GM18511 (cell line): ENCODE measurements at regions not wholly inside any gene's neighbourhood (a gene's known extent, or its start where the extent isn't known, plus 50 kb on each side); places are given as distances from the start of the nearest gene placed in this dataset.
"Not testable (repeated sequence)": the region's sequence is repeated elsewhere in the genome, so short reads cannot be mapped to it uniquely, and the experiment has no call there.

Experiments used
- ATAC-seq: cut with Tn5 transposase; IDR thresholded peaks from one replicate; pipeline ENCODE4 v1.9.1; 2021; ENCODE audit warnings: mild to moderate bottlenecking, moderate library complexity; ENCODE audit not compliant: unreplicated experiment

DNA sequence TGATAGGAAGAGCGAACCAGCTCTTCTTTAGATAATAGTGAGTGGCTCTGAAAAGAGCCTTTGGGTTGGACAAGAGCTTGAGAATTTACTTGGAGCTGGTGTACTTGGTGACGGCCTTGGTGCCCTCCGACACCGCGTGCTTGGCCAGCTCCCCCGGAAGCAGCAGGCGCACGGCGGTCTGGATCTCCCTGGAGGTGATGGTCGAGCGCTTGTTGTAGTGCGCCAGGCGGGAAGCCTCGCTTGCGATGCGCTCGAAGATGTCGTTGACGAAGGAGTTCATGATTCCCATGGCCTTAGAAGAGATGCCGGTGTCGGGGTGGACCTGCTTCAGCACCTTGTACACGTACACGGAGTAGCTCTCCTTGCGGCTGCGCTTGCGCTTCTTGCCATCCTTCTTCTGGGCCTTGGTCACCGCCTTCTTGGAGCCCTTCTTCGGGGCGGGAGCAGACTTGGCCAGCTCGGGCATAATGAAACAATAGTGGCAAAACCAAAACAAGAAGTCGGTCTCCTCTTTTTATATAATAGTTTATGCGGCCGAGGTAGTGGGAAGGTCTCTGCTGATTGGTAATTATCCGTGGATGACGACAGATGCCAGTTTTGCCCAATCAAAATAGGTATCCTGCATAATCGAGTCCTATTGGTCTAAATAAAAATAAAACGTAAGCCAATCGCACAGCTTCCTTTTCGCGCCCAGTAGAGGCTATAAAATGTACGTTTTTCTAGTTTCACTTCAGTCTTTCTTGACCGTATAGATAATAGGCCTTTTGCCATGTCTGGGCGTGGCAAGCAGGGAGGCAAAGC lies 104.6 kb downstream of the OR2B2 start:
- ATAC-seq = peak; percentile 73

DNA sequence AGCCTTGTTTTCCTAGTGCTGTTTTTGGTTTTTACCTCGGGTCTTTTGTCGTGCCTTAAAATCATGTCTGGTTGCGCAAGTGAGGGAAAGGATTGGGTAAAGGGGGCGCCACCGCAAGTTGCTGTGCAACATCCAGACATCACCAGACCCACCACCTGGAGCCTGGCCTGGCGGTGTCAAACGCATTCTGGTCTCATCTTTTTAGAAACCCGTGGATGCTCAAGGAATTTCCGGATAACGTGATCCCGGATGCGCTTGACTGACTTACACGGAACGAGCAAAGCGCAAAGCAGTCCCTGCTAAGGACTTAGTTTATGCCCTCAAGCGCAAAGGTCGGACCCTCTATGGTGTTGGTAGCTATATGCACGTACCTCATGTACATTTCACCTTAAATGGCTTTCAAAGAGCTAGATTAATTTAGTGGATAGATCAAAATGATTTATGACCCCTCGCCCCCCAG lies 105.2 kb downstream of the OR2B2 start:
- no peak for ATAC-seq

DNA sequence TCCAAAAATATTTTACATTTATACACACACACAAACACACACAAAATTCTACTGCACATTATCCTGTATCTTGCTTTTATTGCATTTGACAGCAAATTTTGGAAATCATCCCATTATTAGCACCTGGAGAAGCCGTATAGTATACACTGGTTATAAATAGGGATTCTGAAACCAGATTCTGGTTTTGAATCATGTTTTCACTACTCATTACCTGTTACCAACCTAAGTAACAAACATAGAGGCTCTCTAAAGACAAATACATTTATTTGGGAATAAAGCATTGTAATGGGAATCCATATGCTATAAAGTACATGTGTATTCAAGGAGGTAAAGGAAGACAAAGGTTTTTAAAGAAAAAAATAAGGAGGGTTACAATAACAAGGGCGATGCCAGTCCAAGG lies 106.8 kb downstream of the OR2B2 start:
- no peak for ATAC-seq

DNA sequence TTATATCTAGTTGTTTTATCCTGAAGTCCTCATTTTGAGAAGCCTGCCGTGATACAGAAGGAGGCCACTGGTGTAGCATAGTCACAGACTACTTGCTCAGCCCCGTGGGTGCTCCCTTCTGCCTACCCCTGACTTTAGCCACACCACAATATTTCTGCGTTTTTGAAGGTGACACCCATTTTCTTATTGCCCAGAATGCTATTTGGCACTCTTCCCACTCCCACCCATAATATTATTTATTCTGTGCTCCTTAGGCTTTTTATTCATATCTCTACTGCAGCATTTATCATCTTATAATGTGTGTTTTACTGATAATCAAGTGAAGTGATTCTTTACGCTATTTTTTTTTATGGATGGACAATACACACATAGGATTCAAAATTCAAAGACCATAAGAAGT lies 107.3 kb downstream of the OR2B2 start:
- no peak for ATAC-seq

DNA sequence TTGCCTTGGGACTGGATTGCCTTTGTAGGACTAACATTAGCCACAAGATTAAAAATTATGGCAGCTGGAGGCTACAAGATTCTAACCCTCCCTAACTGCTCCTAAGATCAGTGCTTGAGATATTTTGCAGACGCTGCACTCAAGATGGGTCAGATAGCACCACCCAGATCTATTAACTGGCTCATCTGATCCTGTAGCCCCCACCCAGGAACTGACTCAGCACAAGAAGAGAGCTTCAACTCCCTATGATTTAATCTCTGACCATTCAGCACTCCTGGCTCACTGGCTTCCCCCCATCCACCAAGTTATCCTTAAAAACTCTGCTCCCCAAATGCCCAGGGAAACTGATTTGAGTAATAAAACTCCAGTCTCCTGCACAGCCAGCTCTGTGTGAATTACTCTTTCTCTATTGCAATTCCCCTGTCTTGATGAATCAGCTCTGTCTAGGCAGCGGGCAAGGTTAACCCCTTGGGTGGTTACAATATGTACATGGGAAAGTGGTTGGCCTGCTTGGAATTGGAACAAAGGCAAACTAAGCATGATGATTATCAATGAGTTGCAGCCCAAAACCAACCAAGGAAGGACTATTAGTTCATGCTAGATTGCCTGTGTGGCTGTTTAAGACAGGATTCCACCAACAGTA lies 111.3 kb downstream of the OR2B2 start:
- no peak for ATAC-seq

DNA sequence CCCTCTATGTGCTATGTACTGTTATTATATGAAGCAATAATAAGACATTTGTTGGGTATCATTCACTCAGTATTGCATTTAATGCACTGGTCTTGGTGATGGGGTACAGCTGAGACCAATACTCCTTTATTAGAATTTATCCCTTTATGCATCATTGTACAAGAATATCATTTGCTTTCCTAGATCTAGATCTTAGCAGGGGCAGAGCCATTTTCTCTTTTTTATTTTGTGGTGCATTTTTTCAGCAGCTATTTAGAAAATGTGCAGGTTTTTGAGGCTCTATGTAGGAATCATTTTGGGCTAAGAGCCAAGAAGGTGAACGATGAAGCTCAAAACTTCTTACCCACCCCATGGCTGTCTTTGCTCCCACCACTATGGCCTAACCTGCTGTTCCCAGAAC lies 114.2 kb downstream of the OR2B2 start:
- ATAC-seq = no peak

DNA sequence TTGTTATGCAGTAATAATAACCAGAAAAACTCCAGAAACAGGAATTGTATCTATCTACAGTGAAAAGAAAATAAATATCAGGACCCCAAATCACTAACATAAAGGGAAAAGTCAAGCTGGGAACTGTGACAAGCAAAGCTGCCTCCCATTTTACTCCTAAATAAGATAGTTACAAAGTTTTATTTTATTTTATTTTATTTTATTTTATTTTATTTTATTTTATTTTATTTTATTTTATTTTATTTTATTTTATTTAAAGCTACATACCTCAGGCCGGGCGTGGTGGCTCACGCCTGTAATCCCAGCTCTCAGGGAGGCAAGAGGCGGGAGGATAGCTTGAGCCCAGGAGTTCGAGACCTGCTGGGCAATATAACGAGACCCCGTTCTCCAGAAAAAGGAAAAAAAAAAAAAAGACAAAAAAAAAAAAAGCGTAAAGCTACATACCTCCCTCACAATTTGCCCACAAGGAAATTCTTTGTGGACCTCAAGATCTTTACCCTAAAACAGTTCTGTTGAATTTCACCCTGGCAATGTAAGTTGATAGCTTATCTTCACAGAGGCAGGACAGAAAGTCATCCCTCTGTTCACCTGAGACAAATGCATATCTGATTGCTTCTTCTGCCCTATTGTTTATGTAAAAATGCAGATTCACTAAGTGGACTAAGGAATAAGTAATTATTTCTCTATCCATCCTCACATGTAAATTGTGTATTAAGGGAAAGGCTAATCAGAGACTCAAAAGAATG lies 115.3 kb downstream of the OR2B2 start:
- ATAC-seq = not testable (repeated sequence)

DNA sequence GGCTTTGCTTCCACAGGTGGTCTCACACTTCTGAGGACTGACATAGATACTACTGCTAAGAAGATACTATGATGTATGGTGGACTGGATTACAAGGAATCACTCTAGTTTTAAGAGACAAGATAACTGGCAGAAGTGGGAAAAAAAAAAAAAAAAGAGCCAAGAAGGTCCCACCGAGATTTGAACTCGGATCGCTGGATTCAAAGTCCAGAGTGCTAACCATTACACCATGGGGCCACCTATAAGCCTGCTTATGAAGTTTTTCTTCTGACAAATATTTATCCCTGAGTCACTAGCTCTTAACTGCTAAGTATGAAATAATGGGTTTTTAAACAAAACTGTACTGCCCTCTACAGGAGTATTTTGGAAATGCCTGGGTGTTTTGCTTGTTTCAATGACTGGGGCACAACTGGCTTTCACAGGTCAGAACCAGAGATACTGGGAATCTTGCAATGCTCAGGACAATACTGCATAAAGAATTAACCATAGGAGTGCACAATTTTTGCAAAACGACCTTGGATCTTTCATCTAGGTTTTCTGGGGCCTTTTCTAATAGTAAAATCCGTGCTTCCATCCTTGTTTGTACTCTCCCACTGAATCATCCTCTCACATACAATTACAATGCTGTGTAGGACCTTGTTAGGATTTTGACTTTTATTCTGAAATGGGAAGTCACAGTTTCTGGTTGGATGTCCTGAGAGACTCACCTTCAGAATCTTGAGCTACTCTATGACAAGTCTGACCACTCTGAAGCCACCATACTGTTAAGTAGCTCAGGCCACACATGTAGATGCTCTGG lies 116.3 kb downstream of the OR2B2 start:
- peak; percentile 54 for ATAC-seq

DNA sequence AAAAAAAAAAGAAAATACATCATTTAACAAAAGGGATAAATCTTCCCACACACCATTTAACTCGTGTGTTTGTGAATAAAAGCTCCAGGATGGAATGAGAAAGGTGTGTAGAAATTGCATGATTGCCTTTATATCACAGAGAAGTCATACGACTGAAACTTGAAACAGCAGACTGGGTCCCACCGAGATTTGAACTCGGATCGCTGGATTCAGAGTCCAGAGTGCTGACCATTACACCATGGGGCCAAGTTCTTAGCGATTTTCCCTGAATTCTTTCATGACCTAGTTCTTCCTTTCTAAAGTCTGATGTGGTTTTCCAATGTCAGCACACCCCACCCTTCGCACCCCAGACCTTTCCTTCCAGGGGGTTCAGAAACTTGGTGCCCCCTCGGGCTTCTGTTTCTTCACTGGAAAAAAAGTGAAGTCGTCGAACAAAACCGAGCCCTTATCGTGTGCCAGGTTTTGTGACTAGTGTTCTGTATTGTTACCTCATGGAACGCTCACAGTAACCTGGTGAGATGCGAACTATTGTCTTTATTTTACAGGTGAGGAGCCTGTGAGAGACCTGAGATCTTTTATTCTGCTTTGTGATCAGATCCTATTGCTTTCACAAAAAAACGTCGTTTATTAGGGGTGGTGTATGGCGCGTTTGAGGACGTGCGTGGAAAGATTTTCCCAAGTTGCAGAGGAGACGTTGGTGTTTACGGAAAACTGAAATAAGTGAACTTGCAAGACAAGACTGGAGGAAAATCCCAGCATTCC lies 120.8 kb downstream of the OR2B2 start:
- no peak for ATAC-seq

DNA sequence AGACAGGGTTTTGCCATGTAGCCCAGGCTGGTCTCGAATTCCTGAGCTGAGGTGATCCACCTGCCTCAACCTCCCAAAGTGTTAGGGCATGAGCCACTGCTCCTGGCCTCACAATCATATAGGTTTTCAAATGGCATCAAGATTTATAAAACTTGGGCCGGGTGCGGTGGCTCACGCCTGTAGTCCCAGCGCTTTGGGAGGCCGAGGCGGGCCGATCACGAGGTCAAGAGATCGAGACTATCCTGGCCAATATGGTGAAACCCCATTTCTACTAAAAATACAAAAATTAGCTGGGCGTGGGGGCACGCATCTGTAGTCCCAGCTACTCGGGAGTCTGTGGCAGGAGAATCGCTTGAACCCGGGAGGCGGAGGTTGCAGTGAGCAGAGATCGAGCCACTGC lies 123.8 kb downstream of the OR2B2 start:
- ATAC-seq = not testable (repeated sequence)

DNA sequence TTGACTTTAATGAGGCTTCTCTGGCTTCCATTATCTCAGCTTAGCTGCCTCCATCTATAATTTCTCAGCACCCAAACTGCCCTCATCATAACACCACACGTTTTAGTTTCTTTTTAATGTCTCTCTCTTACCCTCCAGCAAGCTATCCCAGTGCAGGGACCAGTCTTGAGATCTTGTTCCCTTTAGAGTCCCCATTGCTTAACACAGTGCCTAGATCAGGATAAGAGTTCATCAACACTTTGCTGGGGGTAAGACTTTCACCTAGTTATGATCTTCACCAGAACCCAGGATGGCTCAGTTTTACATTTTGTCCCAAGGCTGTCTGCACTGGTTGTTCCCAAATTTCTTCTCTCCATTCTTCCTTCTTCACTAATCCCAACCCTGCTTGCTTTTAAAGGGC lies 126.1 kb downstream of the OR2B2 start:
- no peak for ATAC-seq

DNA sequence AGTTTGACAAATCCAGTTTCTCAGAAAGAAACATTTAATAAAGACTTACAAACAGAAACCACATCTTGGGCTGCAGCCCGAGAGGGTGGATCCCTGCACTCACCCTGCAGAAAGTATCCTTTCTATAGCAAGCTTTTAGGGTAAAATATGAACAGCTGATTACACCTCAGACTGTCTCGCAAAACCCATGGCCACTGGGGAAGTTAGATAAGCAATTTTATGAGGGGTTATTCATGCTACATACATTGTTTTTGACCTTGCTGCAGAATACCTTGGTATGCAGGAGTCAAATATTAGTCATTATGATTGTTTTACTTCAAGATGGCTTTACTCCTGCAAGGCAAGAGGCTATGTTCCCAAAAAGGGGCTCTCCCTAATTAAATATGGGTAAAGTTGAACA lies 126.9 kb downstream of the OR2B2 start:
- no peak for ATAC-seq

DNA sequence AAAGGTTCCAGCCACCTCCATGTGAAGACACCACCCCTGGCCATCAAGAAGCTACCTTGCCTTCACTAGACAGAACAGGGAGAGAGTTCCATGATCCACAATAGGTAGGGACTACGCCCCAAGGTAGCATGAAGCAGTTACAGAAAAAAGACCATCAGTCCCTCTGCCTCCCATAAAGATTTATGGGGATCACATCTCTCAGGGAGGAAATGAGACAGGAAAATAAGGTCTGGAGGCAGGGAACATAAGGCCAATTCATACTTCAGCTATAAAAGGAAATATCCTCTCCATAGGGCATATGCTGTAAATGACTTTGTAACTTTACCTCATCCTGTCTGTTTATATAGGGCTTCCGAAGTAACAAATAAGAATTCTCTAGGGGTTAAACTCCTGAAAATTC lies 129.4 kb downstream of the OR2B2 start:
- ATAC-seq = no peak

DNA sequence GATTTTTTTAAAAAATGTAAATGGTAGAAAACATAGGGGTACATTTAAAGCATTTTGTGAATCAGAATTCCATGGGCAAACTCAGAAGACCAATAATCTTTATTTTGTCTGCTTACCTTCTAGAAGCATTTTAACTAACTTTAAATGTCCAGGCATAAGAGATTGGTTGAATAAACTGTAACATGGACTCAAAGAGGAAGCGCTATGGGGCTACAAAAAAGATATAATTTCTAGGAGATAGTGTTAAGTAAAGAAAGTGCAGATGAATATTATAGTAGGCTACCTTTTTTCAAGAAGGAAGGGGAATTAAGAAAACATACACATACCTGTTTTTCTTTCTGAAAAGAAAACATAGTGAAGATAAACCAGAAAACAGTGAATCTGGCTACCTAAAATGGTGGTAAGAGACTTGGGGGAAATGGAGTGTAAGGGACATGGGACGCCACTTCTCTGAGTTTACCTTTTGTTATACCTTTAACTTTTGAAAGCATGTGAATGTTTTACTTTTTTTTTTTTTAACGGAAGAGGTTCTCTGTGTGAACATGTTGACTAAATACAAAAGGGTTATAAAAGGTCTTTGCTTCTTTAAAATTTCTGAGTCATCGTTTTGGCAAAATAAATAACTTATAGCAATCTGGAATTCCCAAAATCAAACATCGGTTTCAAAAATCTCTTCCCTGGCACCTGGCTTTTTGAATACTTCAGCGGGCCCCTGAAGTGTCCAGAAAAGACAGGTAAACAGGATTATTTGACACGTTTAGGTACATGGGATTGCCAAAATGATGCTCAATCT lies 133.4 kb downstream of the OR2B2 start:
- no peak for ATAC-seq

DNA sequence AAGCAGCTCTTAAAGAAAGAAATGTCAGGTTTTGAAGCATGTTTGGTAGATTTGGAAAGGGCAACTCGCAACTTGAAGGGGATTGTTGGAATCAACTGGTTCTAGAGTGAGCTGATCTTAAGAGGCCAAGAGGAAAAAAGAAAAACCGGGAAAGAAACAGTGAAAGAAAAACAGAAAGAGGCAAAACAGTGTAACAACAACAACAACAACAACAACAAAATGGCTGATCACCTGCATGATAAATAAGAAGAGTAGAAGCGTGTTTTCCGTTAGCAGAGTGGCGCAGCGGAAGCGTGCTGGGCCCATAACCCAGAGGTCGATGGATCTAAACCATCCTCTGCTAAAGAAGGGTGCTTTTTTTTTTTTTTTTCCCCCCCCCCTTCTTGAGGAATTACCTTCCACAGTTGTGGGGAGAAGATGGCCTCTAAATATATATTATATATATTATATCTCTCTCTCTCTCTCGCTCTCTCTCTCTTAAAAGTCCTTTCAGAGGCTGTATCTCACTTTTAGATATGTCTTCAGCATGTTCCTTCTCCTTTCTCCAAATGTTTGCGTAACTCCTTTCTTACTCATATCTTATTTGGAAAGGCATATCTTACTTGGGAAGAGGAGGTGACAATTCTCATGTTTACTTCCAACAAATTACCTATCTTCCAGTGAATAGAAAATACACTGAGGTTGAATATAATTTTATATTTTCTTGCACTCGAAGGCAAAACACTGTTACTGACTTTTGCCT lies 134.4 kb downstream of the OR2B2 start:
- ATAC-seq = no peak

DNA sequence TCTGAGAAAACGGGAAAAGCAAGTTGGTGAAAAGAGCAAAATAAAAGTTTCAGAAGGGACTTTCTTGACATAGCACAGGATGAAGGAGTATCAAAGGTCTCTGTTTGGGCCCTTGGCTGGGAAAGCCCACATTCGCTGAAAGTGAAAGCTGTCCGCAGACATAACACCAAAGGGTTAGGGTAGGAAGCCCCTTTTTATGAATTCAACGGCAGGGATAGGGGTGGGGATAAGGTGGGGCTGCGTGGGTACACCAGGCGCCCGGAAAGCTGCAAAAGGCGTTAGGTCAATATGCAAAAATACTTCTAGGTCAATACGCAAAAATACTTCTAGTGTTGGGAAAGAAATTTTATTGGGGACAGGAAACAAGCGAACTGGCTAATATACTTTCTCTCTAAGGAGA lies 135.1 kb downstream of the OR2B2 start:
- ATAC-seq = peak; percentile 50

DNA sequence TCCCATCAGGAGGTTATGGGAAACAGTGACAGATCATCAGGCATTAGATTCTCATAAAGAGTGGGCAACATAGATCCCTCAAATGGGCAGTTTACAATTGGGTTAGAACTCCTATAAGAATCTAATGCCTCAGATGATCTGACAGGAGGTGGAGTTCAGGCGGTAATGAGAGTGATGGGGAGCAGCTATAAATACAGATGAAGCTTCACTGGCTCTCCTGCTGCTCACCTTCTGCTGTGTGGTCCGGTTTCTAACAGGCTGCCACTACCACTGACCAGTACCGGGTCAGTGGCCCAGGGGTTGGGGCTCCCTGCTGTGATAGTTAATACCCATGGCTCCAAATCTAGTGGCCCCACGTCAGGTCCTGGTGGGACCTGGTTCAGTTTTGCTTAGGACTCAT lies 135.7 kb downstream of the OR2B2 start:
- no peak for ATAC-seq

DNA sequence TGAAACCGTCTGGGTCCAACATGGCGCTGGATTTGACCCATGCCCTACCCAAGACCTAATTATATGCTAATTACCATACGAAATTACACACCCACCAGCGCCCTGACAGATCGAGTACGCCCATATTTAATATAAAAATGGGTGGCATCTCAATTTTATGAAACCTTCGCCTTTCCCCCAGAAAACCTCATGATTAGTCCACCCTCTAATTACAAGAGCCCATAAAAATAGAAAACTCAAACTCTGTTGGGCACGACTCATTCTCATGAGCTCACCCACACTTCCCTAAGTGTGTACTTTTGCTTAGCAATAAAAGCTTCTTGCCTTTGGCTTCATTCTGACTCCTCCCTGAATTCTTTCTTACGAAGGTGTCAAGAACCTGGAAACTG lies 136.4 kb downstream of the OR2B2 start:
- no peak for ATAC-seq
